ENCODE measurements at regions not wholly inside any gene's neighbourhood (a gene's known extent, or its start where the extent isn't known, plus 50 kb on each side); places are given as distances from the start of the nearest gene placed in this dataset.
"Not testable (repeated sequence)": the region's sequence is repeated elsewhere in the genome, so short reads cannot be mapped to it uniquely, and the experiment has no call there.

DNA sequence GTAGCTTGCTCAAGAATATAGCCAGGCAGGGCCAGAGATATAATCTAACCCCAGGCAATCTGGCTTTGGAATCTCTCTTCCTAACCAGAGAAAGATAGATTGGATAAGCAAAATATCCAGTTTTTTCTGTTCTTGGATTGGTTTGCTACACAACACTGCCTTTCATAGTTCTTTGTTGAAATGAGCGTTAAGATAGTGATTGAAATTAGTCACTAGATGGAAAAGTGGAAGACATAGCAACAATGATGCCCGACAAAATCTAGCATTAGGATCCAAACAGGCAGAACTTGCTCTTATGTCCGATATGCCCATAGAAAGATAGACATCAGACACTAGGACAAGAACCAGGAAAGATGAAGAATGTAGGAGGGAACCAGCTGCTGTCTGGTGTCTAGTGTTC, 77.3 kb upstream of the COL8A1 start:
- Histone ChIP-seq H3K36me3 (ENCODE audit: control insufficient read depth, insufficient read depth, low read length) (no peaks in the 10 kb centered on the region), H3K27me3 (ENCODE audit: control insufficient read depth, insufficient read depth, low read length) (no peaks in the 10 kb centered on the region), H3K9me3 (ENCODE audit: control insufficient read depth, insufficient read depth, low read length) (peaks cover 2% of the 10 kb centered on the region), H3K27ac (ENCODE audit: low read length) (no peak overlapping the region), H3K4me3 (ENCODE audit: low read length) (no peak overlapping the region), H3K4me1 (ENCODE audit: control insufficient read depth, insufficient read depth, low read length) (no peaks in the 10 kb centered on the region)
- TF ChIP-seq, protein P1, sequence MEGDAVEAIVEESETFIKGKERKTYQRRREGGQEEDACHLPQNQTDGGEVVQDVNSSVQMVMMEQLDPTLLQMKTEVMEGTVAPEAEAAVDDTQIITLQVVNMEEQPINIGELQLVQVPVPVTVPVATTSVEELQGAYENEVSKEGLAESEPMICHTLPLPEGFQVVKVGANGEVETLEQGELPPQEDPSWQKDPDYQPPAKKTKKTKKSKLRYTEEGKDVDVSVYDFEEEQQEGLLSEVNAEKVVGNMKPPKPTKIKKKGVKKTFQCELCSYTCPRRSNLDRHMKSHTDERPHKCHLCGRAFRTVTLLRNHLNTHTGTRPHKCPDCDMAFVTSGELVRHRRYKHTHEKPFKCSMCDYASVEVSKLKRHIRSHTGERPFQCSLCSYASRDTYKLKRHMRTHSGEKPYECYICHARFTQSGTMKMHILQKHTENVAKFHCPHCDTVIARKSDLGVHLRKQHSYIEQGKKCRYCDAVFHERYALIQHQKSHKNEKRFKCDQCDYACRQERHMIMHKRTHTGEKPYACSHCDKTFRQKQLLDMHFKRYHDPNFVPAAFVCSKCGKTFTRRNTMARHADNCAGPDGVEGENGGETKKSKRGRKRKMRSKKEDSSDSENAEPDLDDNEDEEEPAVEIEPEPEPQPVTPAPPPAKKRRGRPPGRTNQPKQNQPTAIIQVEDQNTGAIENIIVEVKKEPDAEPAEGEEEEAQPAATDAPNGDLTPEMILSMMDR (IDR thresholded peaks at IDR 0.05), result no peak
- ATAC-seq, result no peak
- intact Hi-C loops (cut with micrococcal nuclease), result no loop called here
- 93% methylated on average over 3 of the region's 3 CpGs for WGBS (ENCODE audit: insufficient coverage)
- Mint-ChIP-seq H3K27me3 (ENCODE audit: low read depth in 2 of 2) (no peaks in the 10 kb centered on the region), H3K4me1 (no peaks in the 10 kb centered on the region), H3K4me3 (no peak overlapping the region), H3K36me3 (no peaks in the 10 kb centered on the region), H3K9me3 (peaks cover 8 to 15% of the 10 kb centered on the region in 2 donors), H3K27ac (no peak overlapping the region)
- no peak for DNase-seq

DNA sequence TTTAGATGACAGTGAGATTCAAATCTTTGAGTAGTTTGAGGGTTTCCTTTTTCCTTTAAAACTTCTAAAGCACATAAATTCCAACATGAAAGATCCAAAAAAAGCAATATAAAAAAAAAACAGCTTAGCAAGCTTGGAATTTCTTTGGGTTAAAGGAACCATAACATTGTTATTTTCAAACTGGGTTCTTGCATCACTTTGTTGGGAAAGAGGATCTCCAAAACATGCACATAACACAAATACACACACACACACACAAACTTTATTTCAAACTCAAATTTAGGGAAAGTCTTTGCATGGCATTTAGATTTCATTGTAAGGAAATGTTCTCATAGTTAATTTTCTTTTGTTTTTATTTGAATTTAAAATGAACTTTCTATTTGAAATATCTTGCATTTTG, 79.2 kb upstream of the COL8A1 start:
- no peaks in the 10 kb centered on the region for H3K36me3 ChIP-seq (ENCODE audit: control insufficient read depth, insufficient read depth, low read length)
- H3K27me3 ChIP-seq (ENCODE audit: control insufficient read depth, insufficient read depth, low read length), result no peaks in the 10 kb centered on the region
- intact Hi-C loops (cut with micrococcal nuclease), result no loop called here
- H3K36me3 Mint-ChIP-seq, result peaks cover 10% of the 10 kb centered on the region
- H3K9me3 Mint-ChIP-seq, result peaks cover 15 to 19% of the 10 kb centered on the region in 2 donors
- no peak for DNase-seq
- no peak overlapping the region for H3K27ac ChIP-seq (ENCODE audit: low read length)
- TF ChIP-seq, protein P1 (IDR thresholded peaks at IDR 0.05), result no peak
- H3K9me3 ChIP-seq (ENCODE audit: control insufficient read depth, insufficient read depth, low read length), result peaks cover 2% of the 10 kb centered on the region
- ATAC-seq, result no peak
- no peaks in the 10 kb centered on the region for H3K4me1 ChIP-seq (ENCODE audit: control insufficient read depth, insufficient read depth, low read length)
- no peaks in the 10 kb centered on the region for H3K4me1 Mint-ChIP-seq
- no peak overlapping the region for H3K4me3 ChIP-seq (ENCODE audit: low read length)
- no peaks in the 10 kb centered on the region for H3K27me3 Mint-ChIP-seq (ENCODE audit: low read depth in 2 of 2)
- H3K4me3 Mint-ChIP-seq, result no peak overlapping the region
- H3K27ac Mint-ChIP-seq, result no peak overlapping the region

DNA sequence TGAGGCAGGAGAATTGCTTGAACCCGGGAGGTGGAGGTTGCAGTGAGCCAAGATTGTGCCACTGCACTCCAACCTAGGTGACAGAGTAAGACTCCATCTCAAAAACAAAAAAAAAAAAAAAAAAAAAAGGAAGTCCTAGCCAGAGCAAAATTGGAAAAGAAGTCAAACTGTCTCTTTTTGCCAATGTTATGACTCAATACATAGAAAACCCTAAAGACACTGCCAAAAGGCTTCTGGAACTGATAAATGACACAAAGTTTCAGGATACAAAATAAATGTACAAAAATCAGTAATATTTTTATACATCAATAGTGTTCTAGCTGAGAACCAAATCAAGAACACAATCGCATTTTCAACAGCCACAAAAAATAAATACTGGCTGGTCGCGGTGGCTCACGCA, 82.5 kb upstream of the COL8A1 start:
- H3K9me3 ChIP-seq (ENCODE audit: control insufficient read depth, insufficient read depth, low read length); ATAC-seq; H3K27me3 ChIP-seq (ENCODE audit: control insufficient read depth, insufficient read depth, low read length); H3K4me3 ChIP-seq (ENCODE audit: low read length); H3K27me3 Mint-ChIP-seq (ENCODE audit: low read depth in 2 of 2); H3K36me3 ChIP-seq (ENCODE audit: control insufficient read depth, insufficient read depth, low read length); H3K4me1 ChIP-seq (ENCODE audit: control insufficient read depth, insufficient read depth, low read length); H3K27ac Mint-ChIP-seq; H3K4me1 Mint-ChIP-seq; DNase-seq; intact Hi-C loops (cut with micrococcal nuclease); H3K4me3 Mint-ChIP-seq; H3K27ac ChIP-seq (ENCODE audit: low read length): not testable (repeated sequence)
- Mint-ChIP-seq H3K36me3 (peaks cover 14% of the 10 kb centered on the region), H3K9me3 (peaks cover 22 to 24% of the 10 kb centered on the region in 2 donors)
- 96% methylated on average over 5 of the region's 5 CpGs for WGBS (ENCODE audit: insufficient coverage)

DNA sequence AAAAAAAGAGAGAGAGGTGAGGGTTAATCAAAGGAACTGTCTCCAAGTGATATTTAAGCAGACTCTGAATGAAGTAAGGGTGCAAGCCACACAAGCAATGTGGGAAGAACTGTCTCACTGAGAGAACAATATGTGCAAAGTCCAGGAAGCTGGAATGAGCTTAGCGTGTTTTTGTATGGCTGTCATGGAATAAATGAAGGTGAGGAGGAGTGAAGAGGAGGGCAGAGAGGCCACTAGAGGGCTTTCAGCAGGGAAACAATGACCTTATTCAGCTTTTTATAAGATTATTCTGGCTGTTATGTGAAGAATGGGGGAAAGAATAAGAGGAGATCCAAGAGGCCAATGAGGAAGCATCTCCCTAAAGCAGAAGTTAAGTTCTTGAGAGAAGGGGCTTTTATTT, 86.9 kb upstream of the COL8A1 start:
- H3K9me3 ChIP-seq (ENCODE audit: control insufficient read depth, insufficient read depth, low read length), result no peaks in the 10 kb centered on the region
- Mint-ChIP-seq H3K27ac (no peak overlapping the region), H3K4me1 (no peaks in the 10 kb centered on the region), H3K9me3 (peaks cover 24 to 25% of the 10 kb centered on the region in 2 donors), H3K27me3 (ENCODE audit: low read depth in 2 of 2) (no peaks in the 10 kb centered on the region), H3K36me3 (peaks cover 14% of the 10 kb centered on the region), H3K4me3 (no peak overlapping the region)
- no peaks in the 10 kb centered on the region for H3K27me3 ChIP-seq (ENCODE audit: control insufficient read depth, insufficient read depth, low read length)
- DNase-seq (no peak), ATAC-seq (no peak)
- no peak overlapping the region for H3K4me3 ChIP-seq (ENCODE audit: low read length)
- no peaks in the 10 kb centered on the region for H3K4me1 ChIP-seq (ENCODE audit: control insufficient read depth, insufficient read depth, low read length)
- intact Hi-C loops (cut with micrococcal nuclease), result no loop called here
- TF ChIP-seq, protein P1 (IDR thresholded peaks at IDR 0.05), result no peak
- no peak overlapping the region for H3K27ac ChIP-seq (ENCODE audit: low read length)
- H3K36me3 ChIP-seq (ENCODE audit: control insufficient read depth, insufficient read depth, low read length), result no peaks in the 10 kb centered on the region
- WGBS (ENCODE audit: insufficient coverage), result 76% methylated on average over 1 of the region's 1 CpG

Measured in natural killer cell (primary cell).